ENCODE measurements at regions not wholly inside any gene's neighbourhood (a gene's known extent, or its start where the extent isn't known, plus 50 kb on each side); places are given as distances from the start of the nearest gene placed in this dataset.

DNA sequence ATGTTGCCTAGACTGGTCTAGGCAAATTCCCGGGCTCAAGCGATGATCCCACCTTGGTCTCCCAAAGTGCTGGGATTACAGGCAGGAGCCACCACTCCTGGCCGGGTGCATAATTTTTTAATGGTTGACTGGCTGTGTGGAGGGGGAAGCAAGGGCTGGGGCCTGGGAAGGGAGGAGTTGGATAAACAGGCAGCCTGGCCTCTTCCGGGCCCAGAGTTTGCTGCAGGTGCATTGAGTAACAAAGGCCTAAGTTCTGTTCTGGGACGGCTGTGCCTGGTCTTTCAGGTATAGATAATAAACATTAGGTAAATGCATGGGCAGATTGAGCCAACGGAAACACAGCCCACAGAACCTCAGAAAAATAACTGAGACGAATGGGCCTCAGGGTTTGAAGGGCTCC, 191.3 kb upstream of the TBX3 start:
- Histone ChIP-seq H3K9ac (ENCODE audit: low read depth in 1 of 2, low read length in 2 of 2) (no peak overlapping the region), H3K4me3 (ENCODE audit: low read depth in 1 of 2, low read length in 2 of 2) (no peak overlapping the region), H3K27me3 (ENCODE audit: control insufficient read depth in 1 of 2, insufficient read depth in 2 of 2, low read length in 2 of 2) (no peaks in the 10 kb centered on the region), H3K36me3 (ENCODE audit: control insufficient read depth in 1 of 2, insufficient read depth in 2 of 2, low read length in 2 of 2) (no peaks in the 10 kb centered on the region), H3K27ac (ENCODE audit: low read depth, low read length) (no peak overlapping the region), H3K9me3 (ENCODE audit: control insufficient read depth in 1 of 2, low read length in 2 of 2) (no peaks in the 10 kb centered on the region), H3K4me1 (ENCODE audit: control insufficient read depth in 1 of 2, insufficient read depth in 2 of 2, low read length in 2 of 2) (no peaks in the 10 kb centered on the region)

DNA sequence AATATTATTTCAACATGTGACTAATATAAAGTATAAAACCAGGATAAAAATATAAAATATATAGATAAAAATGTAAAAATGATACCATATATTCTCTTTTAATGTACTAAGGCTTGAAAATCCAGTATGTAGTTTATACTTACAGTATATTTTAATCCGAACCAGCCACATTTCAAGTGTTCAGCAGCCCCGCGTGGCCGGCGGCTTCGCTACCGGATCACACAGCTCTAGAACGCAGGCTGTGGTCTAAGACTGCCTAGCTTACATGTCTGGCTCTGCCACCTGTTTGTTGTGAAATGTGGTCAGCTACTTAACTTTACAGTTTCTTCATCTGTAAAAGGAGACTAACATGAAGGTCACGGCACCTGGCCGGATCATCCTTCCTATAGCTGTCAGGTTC, 189.7 kb upstream of the TBX3 start:
- Histone ChIP-seq H3K36me3 (ENCODE audit: control insufficient read depth in 1 of 2, insufficient read depth in 2 of 2, low read length in 2 of 2) (no peaks in the 10 kb centered on the region), H3K9ac (ENCODE audit: low read depth in 1 of 2, low read length in 2 of 2) (no peak overlapping the region), H3K4me1 (ENCODE audit: control insufficient read depth in 1 of 2, insufficient read depth in 2 of 2, low read length in 2 of 2) (no peaks in the 10 kb centered on the region), H3K27ac (ENCODE audit: low read depth, low read length) (no peak overlapping the region), H3K4me3 (ENCODE audit: low read depth in 1 of 2, low read length in 2 of 2) (no peak overlapping the region), H3K27me3 (ENCODE audit: control insufficient read depth in 1 of 2, insufficient read depth in 2 of 2, low read length in 2 of 2) (no peaks in the 10 kb centered on the region), H3K9me3 (ENCODE audit: control insufficient read depth in 1 of 2, low read length in 2 of 2) (no peaks in the 10 kb centered on the region)

DNA sequence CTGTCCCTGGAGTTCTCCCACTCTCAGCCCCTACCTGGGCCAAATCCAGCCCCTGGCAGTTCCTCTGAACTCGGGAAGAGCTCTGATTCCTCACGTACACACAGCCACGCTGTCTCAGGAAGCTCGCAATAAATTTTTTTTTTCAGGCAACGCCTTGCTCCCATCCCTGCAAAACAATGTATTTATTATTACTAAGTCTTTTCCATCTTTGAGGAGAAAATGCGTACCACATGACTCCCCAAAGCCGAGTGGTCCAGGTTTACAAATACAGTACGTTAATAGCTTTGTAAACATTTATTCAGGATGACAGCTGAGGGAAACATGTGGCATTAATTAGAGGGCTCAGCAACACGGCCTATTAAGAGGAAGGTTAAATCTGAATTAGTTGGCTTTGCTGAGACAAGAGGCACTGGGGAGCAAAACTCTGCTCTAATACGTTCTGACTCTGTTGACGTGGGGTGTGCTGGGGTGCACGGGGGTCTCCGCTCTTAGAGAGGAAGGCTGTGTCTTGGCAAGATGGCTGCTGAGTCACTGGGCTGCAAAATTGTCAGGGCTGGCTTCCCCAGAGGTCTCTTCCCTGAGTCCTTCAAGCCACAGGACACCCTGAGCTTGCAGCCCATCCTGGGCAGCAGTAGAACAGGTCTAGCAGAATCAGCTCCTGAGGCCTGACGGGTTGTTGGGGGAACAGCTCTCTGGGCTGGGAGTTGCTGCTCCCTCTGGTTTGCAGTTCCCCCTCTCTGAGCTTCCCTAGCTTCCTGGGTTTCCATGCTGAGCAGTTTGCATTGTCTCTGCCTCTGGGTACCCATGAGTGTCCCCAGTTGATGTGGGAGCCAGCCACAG, 185.2 kb upstream of the TBX3 start:
- Histone ChIP-seq H3K9ac (ENCODE audit: low read depth in 1 of 2, low read length in 2 of 2) (no peak overlapping the region), H3K9me3 (ENCODE audit: control insufficient read depth in 1 of 2, low read length in 2 of 2) (no peaks in the 10 kb centered on the region), H3K4me3 (ENCODE audit: low read depth in 1 of 2, low read length in 2 of 2) (no peak overlapping the region), H3K27ac (ENCODE audit: low read depth, low read length) (no peak overlapping the region), H3K36me3 (ENCODE audit: control insufficient read depth in 1 of 2, insufficient read depth in 2 of 2, low read length in 2 of 2) (no peaks in the 10 kb centered on the region), H3K4me1 (ENCODE audit: control insufficient read depth in 1 of 2, insufficient read depth in 2 of 2, low read length in 2 of 2) (no peaks in the 10 kb centered on the region), H3K27me3 (ENCODE audit: control insufficient read depth in 1 of 2, insufficient read depth in 2 of 2, low read length in 2 of 2) (no peaks in the 10 kb centered on the region)

- H3K36me3 ChIP-seq (ENCODE audit: control insufficient read depth in 1 of 2, insufficient read depth in 2 of 2, low read length in 2 of 2), result no peaks in the 10 kb centered on the region
- no peaks in the 10 kb centered on the region for H3K9me3 ChIP-seq (ENCODE audit: control insufficient read depth in 1 of 2, low read length in 2 of 2)
- no peak overlapping the region for H3K4me3 ChIP-seq (ENCODE audit: low read depth in 1 of 2, low read length in 2 of 2)
- H3K27ac ChIP-seq (ENCODE audit: low read depth, low read length), result no peak overlapping the region
- H3K27me3 ChIP-seq (ENCODE audit: control insufficient read depth in 1 of 2, insufficient read depth in 2 of 2, low read length in 2 of 2), result no peaks in the 10 kb centered on the region
- H3K9ac ChIP-seq (ENCODE audit: low read depth in 1 of 2, low read length in 2 of 2), result no peak overlapping the region
- H3K4me1 ChIP-seq (ENCODE audit: control insufficient read depth in 1 of 2, insufficient read depth in 2 of 2, low read length in 2 of 2), result no peaks in the 10 kb centered on the region
Measured at GRCh38 chr12:114866331-114866730, 182.4 kb upstream of the TBX3 start.

DNA sequence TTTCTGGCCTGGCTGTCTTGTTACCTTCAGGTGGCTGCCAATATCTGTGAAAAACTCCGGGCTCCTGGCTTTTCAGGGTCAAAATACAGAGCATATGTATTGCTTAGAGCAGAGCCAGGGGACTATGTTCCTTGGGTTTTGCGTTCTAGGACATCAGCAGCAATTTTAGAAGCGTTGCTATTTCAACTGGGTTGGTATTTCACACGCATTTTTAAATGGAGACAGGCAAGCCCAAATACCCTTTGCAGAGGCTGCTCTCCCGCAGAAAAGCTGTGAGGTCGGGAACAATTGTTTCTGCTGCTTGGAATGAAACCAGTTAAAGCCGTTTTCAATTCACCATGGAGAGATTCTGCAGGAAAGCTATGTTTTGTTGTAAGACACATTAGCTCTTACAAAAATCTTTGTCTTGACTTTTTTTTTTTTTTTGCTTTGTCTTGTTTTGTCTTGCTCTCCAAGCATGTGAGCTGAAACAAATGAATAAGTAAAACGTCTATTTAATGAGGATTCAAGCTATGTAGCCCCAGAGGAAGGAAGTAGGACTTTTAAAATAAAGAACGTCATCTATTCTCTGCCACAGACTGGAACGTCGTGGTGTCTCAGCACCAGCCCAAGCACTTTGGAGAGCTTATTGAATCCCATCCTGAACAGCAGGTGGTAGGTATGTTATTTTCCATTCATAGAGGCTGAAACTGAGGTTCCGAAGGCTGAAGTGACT, 181.0 kb upstream of the TBX3 start:
- Histone ChIP-seq H3K4me1 (ENCODE audit: control insufficient read depth in 1 of 2, insufficient read depth in 2 of 2, low read length in 2 of 2) (no peaks in the 10 kb centered on the region), H3K9ac (ENCODE audit: low read depth in 1 of 2, low read length in 2 of 2) (no peak overlapping the region), H3K36me3 (ENCODE audit: control insufficient read depth in 1 of 2, insufficient read depth in 2 of 2, low read length in 2 of 2) (no peaks in the 10 kb centered on the region), H3K9me3 (ENCODE audit: control insufficient read depth in 1 of 2, low read length in 2 of 2) (no peaks in the 10 kb centered on the region), H3K27me3 (ENCODE audit: control insufficient read depth in 1 of 2, insufficient read depth in 2 of 2, low read length in 2 of 2) (no peaks in the 10 kb centered on the region), H3K27ac (ENCODE audit: low read depth, low read length) (no peak overlapping the region), H3K4me3 (ENCODE audit: low read depth in 1 of 2, low read length in 2 of 2) (no peak overlapping the region)

DNA sequence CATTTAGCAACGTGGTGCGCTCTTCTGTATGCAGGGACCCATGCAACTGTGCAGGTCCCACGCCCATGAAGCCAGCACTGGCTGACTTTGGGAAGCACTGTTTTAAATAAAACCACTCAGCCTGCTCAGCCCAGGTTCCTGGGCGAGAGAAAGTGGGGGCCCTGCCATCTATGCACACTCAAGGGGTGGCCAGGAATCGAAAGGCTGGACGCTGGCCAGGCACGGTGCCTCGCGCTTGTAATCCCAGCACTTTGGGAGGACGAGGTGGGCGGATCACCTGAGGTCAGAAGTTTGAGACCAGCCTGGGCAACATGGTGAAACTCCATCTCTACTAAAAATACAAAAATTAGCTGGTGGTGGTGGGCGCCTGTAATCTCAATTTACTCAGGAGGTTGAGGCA, 179.9 kb upstream of the TBX3 start:
- Histone ChIP-seq H3K9ac (ENCODE audit: low read depth in 1 of 2, low read length in 2 of 2) (no peak overlapping the region), H3K4me1 (ENCODE audit: control insufficient read depth in 1 of 2, insufficient read depth in 2 of 2, low read length in 2 of 2) (no peaks in the 10 kb centered on the region), H3K4me3 (ENCODE audit: low read depth in 1 of 2, low read length in 2 of 2) (no peak overlapping the region), H3K27me3 (ENCODE audit: control insufficient read depth in 1 of 2, insufficient read depth in 2 of 2, low read length in 2 of 2) (no peaks in the 10 kb centered on the region), H3K9me3 (ENCODE audit: control insufficient read depth in 1 of 2, low read length in 2 of 2) (no peaks in the 10 kb centered on the region), H3K36me3 (ENCODE audit: control insufficient read depth in 1 of 2, insufficient read depth in 2 of 2, low read length in 2 of 2) (no peaks in the 10 kb centered on the region), H3K27ac (ENCODE audit: low read depth, low read length) (no peak overlapping the region)

- Histone ChIP-seq H3K9ac (ENCODE audit: low read depth in 1 of 2, low read length in 2 of 2) (no peak overlapping the region), H3K27ac (ENCODE audit: low read depth, low read length) (no peak overlapping the region), H3K27me3 (ENCODE audit: control insufficient read depth in 1 of 2, insufficient read depth in 2 of 2, low read length in 2 of 2) (no peaks in the 10 kb centered on the region), H3K9me3 (ENCODE audit: control insufficient read depth in 1 of 2, low read length in 2 of 2) (no peaks in the 10 kb centered on the region), H3K4me3 (ENCODE audit: low read depth in 1 of 2, low read length in 2 of 2) (no peak overlapping the region), H3K36me3 (ENCODE audit: control insufficient read depth in 1 of 2, insufficient read depth in 2 of 2, low read length in 2 of 2) (no peaks in the 10 kb centered on the region), H3K4me1 (ENCODE audit: control insufficient read depth in 1 of 2, insufficient read depth in 2 of 2, low read length in 2 of 2) (peaks cover 0 to 10% of the 10 kb centered on the region in 2 donors)
Measured at GRCh38 chr12:114860969-114861368, 177.0 kb upstream of the TBX3 start.

- H3K4me3 ChIP-seq (ENCODE audit: low read depth in 1 of 2, low read length in 2 of 2), result no peak overlapping the region
- peaks cover 0 to 2% of the 10 kb centered on the region in 2 donors for H3K9me3 ChIP-seq (ENCODE audit: control insufficient read depth in 1 of 2, low read length in 2 of 2)
- no peaks in the 10 kb centered on the region for H3K36me3 ChIP-seq (ENCODE audit: control insufficient read depth in 1 of 2, insufficient read depth in 2 of 2, low read length in 2 of 2)
Measured at GRCh38 chr12:114858388-114859146, 174.6 kb upstream of the TBX3 start.

GRCh38 chr12:114855678-114856077, 171.7 kb upstream of the TBX3 start:
- Histone ChIP-seq H3K9me3 (ENCODE audit: control insufficient read depth in 1 of 2, low read length in 2 of 2) (peaks cover 0 to 2% of the 10 kb centered on the region in 2 donors), H3K36me3 (ENCODE audit: control insufficient read depth in 1 of 2, insufficient read depth in 2 of 2, low read length in 2 of 2) (no peaks in the 10 kb centered on the region), H3K4me3 (ENCODE audit: low read depth in 1 of 2, low read length in 2 of 2) (no peak overlapping the region), H3K27me3 (ENCODE audit: control insufficient read depth in 1 of 2, insufficient read depth in 2 of 2, low read length in 2 of 2) (no peaks in the 10 kb centered on the region), H3K4me1 (ENCODE audit: control insufficient read depth in 1 of 2, insufficient read depth in 2 of 2, low read length in 2 of 2) (peaks cover 0 to 14% of the 10 kb centered on the region in 2 donors), H3K27ac (ENCODE audit: low read depth, low read length) (no peak overlapping the region), H3K9ac (ENCODE audit: low read depth in 1 of 2, low read length in 2 of 2) (no peak overlapping the region)

More at GRCh38 chr12:114858388-114859146, 174.6 kb upstream of the TBX3 start:
- Histone ChIP-seq H3K27me3 (ENCODE audit: control insufficient read depth in 1 of 2, insufficient read depth in 2 of 2, low read length in 2 of 2) (no peaks in the 10 kb centered on the region), H3K9ac (ENCODE audit: low read depth in 1 of 2, low read length in 2 of 2) (no peak overlapping the region), H3K4me1 (ENCODE audit: control insufficient read depth in 1 of 2, insufficient read depth in 2 of 2, low read length in 2 of 2) (peaks cover 0 to 14% of the 10 kb centered on the region in 2 donors), H3K27ac (ENCODE audit: low read depth, low read length) (no peak overlapping the region)
